HEK293T (cell line): ENCODE measurements at regions not wholly inside any gene's neighbourhood (a gene's known extent, or its start where the extent isn't known, plus 50 kb on each side); places are given as distances from the start of the nearest gene placed in this dataset.
"Not testable (repeated sequence)": the region's sequence is repeated elsewhere in the genome, so short reads cannot be mapped to it uniquely, and the experiment has no call there.

Experiments used
- CTCF ChIA-PET: fragments of 350-600 bp; formaldehyde crosslinking; extraction: SDS; loops from one replicate; lab custom pipeline; 2021; ENCODE audit warnings: antibody characterized with exemption, inconsistent platforms; lab: Yijun Ruan, JAX
- POLR2A ChIA-PET: fragments of 350-600 bp; formaldehyde crosslinking; extraction: SDS; loops from one replicate; lab custom pipeline; 2020; ENCODE audit warnings: antibody characterized with exemption, inconsistent platforms; lab: Yijun Ruan, JAX
- DNase-seq: peaks from one replicate; pipeline ENCODE4 v3.0.0; 2012; ENCODE audit warnings: mixed read lengths; ENCODE audit errors: extremely low spot score
- ARNT ChIP-seq: fragments of 450-650 bp; IDR thresholded peaks from 2 replicates; pipeline ENCODE4 v1.6.1; 2017; ENCODE audit warnings: mild to moderate bottlenecking
- BHLHE40 ChIP-seq: fragments of 450-650 bp; IDR thresholded peaks from 2 replicates; pipeline ENCODE4 v1.6.1; 2016; ENCODE audit warnings: mild to moderate bottlenecking, moderate library complexity, borderline replicate concordance
- CTBP1 ChIP-seq: fragments of 450-650 bp; IDR thresholded peaks from 2 replicates; pipeline ENCODE4 v1.6.1; 2016; ENCODE audit warnings: borderline replicate concordance
- ELF4 ChIP-seq: fragments of 450-650 bp; IDR thresholded peaks from 2 replicates; pipeline ENCODE4 v1.6.1; 2017; ENCODE audit warnings: antibody characterized with exemption
- FOXA1 ChIP-seq: fragments of 450-650 bp; IDR thresholded peaks from 2 replicates; pipeline ENCODE4 v1.6.1; 2016; ENCODE audit warnings: mild to moderate bottlenecking
- FOXK2 ChIP-seq: fragments of 450-650 bp; IDR thresholded peaks from 2 replicates; pipeline ENCODE4 v1.6.1; 2016; ENCODE audit warnings: mild to moderate bottlenecking
- FOXM1 ChIP-seq: fragments of 450-650 bp; IDR thresholded peaks from 2 replicates; pipeline ENCODE4 v1.6.1; 2017; ENCODE audit warnings: mild to moderate bottlenecking, borderline replicate concordance
- HDGF ChIP-seq: fragments of 450-650 bp; IDR thresholded peaks from 2 replicates; pipeline ENCODE4 v1.6.1; 2017; ENCODE audit warnings: antibody characterized with exemption, borderline replicate concordance
- L3MBTL2 ChIP-seq: fragments of 450-650 bp; conservative IDR thresholded peaks from 2 replicates; pipeline ENCODE4 v1.6.1; 2016; ENCODE audit warnings: mild to moderate bottlenecking
- LEF1 ChIP-seq: fragments of 450-650 bp; IDR thresholded peaks from 2 replicates; pipeline ENCODE4 v1.6.1; 2017; ENCODE audit warnings: mild to moderate bottlenecking, borderline replicate concordance
- NFRKB ChIP-seq: fragments of 450-650 bp; IDR thresholded peaks from 2 replicates; pipeline ENCODE4 v1.6.1; 2016; ENCODE audit warnings: mild to moderate bottlenecking, moderate library complexity
- SP1 ChIP-seq: fragments of 450-650 bp; IDR thresholded peaks from 2 replicates; pipeline ENCODE4 v1.6.1; 2017
- SUZ12 ChIP-seq: fragments of 450-650 bp; IDR thresholded peaks from 2 replicates; pipeline ENCODE4 v1.6.1; 2016; ENCODE audit warnings: mild to moderate bottlenecking
- TARDBP ChIP-seq: fragments of 450-650 bp; IDR thresholded peaks from 2 replicates; pipeline ENCODE4 v1.6.1; 2016
- ZNF384 ChIP-seq: fragments of 450-650 bp; IDR thresholded peaks from 2 replicates; pipeline ENCODE4 v1.6.1; 2016
- TF ChIP-seq, protein P1 (sequence below): fragments of 450-650 bp; IDR thresholded peaks from 2 replicates; pipeline ENCODE4 v1.6.1; 2016

GRCh38 chr5:19104948-19105347 is 883.1 kb downstream of the CDH18 start:
- TF ChIP-seq BHLHE40 (no peak), SUZ12 (no peak), L3MBTL2 (no peak), CTBP1 (no peak), FOXK2 (no peak), NFRKB (no peak), FOXA1 (no peak), LEF1 (no peak), ELF4 (no peak), ARNT (no peak), HDGF (no peak), FOXM1 (no peak), TARDBP (no peak), ZNF384 (no peak), SP1 (no peak)
- TF ChIP-seq, protein P1, sequence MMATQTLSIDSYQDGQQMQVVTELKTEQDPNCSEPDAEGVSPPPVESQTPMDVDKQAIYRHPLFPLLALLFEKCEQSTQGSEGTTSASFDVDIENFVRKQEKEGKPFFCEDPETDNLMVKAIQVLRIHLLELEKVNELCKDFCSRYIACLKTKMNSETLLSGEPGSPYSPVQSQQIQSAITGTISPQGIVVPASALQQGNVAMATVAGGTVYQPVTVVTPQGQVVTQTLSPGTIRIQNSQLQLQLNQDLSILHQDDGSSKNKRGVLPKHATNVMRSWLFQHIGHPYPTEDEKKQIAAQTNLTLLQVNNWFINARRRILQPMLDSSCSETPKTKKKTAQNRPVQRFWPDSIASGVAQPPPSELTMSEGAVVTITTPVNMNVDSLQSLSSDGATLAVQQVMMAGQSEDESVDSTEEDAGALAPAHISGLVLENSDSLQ: no peak
- POLR2A ChIA-PET: no interaction called here
- CTCF ChIA-PET: no interaction called here
- no peak for DNase-seq

GRCh38 chr5:19122923-19123322 is 865.1 kb downstream of the CDH18 start:
- ChIA-PET POLR2A (no interaction called here), CTCF (no interaction called here)
- TF ChIP-seq SUZ12 (no peak), ZNF384 (no peak), FOXA1 (no peak), FOXM1 (no peak), CTBP1 (no peak), L3MBTL2 (no peak)
- no peak for DNase-seq

DNA sequence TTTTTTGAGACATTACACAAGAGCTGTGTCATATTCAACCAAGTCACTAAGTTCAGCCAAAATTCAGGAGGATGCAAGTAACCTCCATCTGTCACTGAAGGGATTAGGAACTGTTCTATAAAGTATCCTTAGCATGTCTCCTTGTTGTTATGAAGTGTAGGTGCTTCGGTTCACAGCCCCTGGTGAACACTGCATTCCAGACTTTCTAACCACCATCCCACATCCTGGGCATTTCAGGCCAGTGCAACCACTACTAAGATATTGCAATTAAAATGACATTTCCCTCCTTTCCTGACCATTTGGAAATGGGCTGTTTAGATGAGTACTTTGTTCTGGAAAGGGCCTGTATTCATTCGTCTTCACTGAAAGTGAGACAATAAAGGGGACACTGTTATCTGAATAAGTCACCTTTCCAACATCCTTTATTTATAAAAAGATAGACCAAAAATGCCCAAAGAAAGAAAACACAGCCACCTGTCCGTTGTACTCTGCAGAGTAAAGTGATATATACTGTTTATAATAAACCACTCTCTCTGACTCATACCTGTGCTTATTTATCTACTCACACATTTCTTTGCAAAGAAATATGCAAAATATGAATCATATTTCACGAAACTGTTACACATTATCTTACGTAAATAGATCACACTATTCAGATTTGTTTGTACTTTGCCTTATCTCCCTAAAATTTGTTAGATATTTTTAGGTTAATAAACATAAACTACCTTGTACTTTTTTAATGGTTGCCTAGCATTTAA is 861.9 kb downstream of the CDH18 start:
- POLR2A ChIA-PET: no interaction called here
- TF ChIP-seq BHLHE40 (no peak), SP1 (no peak), HDGF (no peak), ARNT (no peak), NFRKB (no peak), ELF4 (no peak), FOXA1 (no peak), ZNF384 (no peak), FOXM1 (no peak), SUZ12 (no peak), L3MBTL2 (no peak), LEF1 (no peak), CTBP1 (no peak)
- TF ChIP-seq, protein P1: no peak
- DNase-seq: no peak
- CTCF ChIA-PET: no interaction called here

GRCh38 chr5:19140276-19140675 is 847.7 kb downstream of the CDH18 start:
- DNase-seq: no peak
- ChIA-PET CTCF (no interaction called here), POLR2A (no interaction called here)
- no peak for TF ChIP-seq SUZ12

- POLR2A ChIA-PET, DNase-seq, CTCF ChIA-PET: not testable (repeated sequence)
Observed at GRCh38 chr5:19141937-19142524, 846.0 kb downstream of the CDH18 start.

- DNase-seq, CTCF ChIA-PET, POLR2A ChIA-PET: not testable (repeated sequence)
Observed at GRCh38 chr5:19142713-19143414, 845.1 kb downstream of the CDH18 start.

DNA sequence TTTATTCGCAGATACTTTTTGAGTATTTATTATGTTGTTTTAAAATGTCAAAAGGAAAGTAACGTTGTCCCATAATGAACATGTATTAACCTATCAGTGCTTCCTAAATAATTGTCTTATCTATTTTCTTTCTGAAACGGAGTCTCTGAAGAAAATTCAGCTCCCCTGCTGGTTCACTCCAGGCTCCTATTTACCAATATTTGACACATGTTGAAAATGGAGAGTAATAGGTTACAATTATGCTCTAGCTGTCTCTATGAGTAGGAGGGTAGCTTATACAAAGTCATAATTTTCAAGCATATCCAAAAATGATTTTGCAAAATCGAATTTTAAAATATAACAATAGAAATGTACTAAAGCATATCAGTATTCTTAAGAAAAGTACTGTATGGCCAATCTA is 844.1 kb downstream of the CDH18 start:
- POLR2A ChIA-PET: no interaction called here
- TF ChIP-seq CTBP1 (no peak), FOXA1 (no peak), BHLHE40 (no peak), SUZ12 (no peak), L3MBTL2 (no peak), ARNT (no peak), HDGF (no peak), SP1 (no peak), FOXK2 (no peak), FOXM1 (no peak), ELF4 (no peak), ZNF384 (no peak)
- TF ChIP-seq, protein P1: no peak
- no peak for DNase-seq
- CTCF ChIA-PET: no interaction called here
